ENCODE measurements at regions not wholly inside any gene's neighbourhood (a gene's known extent, or its start where the extent isn't known, plus 50 kb on each side); places are given as distances from the start of the nearest gene placed in this dataset.

- ATAC-seq (no peak), DNase-seq (no peak)
- intact Hi-C loops (cut with DNase I), result no loop called here
These were observed 50.6 kb upstream of the ETV6 start for GRCh38 chr12:11598900-11599299.
